ENCODE measurements at regions not wholly inside any gene's neighbourhood (a gene's known extent, or its start where the extent isn't known, plus 50 kb on each side); places are given as distances from the start of the nearest gene placed in this dataset.
A peak's percentile ranks its signal among the peaks of the same experiment; 100 is the strongest.

DNA sequence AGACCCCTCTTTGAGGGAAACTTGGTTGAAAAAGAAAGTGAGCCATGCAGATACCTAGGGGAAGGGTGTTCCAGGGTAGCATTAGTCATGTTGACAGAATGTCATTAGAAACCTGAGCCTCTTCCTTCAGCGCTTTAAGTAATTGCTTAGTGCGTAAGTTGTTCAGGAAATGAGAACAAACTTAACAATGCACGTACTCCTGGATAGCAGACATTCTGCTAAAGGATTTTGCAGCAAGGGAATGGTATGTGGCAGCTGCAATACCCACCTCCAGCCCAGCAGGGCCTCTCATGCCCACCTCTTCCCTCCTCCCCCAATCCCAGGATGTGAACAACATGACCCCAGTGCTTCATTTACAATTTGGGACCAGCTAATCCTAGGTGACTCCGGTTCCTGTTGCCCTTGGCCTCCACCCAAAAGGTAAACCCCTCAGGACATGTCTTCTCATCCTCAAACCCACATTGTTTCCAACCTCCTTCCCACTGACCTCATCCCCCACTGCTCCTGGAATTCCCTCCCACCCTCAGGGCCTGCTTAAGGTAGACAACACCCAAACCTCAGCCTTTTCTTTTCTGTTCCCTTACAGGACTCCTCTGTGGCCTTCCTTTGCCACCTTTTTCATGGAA, 98.0 kb upstream of the BCAR3 start:
- no peaks in the 10 kb centered on the region for H3K36me3 Mint-ChIP-seq
- no peak overlapping the region for H3K27ac Mint-ChIP-seq
- no peak for ATAC-seq
- H3K4me3 Mint-ChIP-seq = no peak overlapping the region
- H3K9me3 Mint-ChIP-seq = no peaks in the 10 kb centered on the region
- H3K4me1 Mint-ChIP-seq = no peaks in the 10 kb centered on the region
- H3K27me3 Mint-ChIP-seq = no peaks in the 10 kb centered on the region

DNA sequence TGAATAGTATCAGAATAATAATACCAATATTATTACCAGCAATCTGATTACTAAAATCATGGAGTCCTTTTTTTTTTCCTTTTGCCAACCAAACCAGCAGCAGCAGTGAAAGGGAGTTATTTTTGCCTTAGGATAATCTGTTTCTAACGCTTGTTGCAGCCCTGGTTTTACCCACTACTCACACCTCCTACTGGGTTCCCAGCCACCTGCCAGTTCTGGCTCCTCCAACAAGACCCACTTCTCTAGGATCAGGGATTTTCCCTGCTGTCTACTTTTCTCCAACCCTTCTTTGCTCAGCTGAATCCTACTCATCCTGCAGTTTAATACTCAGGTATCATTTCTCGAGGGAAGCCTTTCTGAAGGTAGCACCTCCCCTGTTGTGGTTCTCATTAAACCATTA, 96.8 kb upstream of the BCAR3 start:
- H3K27me3 Mint-ChIP-seq = no peaks in the 10 kb centered on the region
- no peak for ATAC-seq
- no peak overlapping the region for H3K4me3 Mint-ChIP-seq
- no peaks in the 10 kb centered on the region for H3K36me3 Mint-ChIP-seq
- H3K4me1 Mint-ChIP-seq = no peaks in the 10 kb centered on the region
- no peak overlapping the region for H3K27ac Mint-ChIP-seq
- no peaks in the 10 kb centered on the region for H3K9me3 Mint-ChIP-seq

DNA sequence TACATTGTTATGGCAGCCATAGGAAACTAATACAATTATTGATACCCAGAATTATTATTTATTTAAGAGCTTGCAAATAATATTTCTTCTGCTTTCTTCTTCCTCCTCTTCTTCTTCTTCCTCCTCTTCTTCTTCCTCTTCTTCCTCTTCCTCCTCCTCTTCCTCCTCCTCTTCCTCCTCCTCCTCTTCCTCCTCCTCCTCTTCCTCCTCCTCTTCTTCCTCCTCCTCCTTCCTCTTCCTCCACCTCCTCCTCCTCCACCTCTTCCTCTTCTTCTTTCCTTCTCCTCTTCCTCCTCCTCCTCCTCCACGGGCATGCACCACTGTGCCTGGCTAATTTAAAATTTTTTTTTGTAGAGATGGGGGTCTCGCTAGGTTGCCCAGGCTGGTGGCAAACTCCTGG, 95.6 kb upstream of the BCAR3 start:
- Mint-ChIP-seq H3K4me1 (no peaks in the 10 kb centered on the region), H3K27me3 (no peaks in the 10 kb centered on the region), H3K36me3 (no peaks in the 10 kb centered on the region), H3K9me3 (no peaks in the 10 kb centered on the region), H3K27ac (no peak overlapping the region), H3K4me3 (no peak overlapping the region)
- ATAC-seq = no peak

DNA sequence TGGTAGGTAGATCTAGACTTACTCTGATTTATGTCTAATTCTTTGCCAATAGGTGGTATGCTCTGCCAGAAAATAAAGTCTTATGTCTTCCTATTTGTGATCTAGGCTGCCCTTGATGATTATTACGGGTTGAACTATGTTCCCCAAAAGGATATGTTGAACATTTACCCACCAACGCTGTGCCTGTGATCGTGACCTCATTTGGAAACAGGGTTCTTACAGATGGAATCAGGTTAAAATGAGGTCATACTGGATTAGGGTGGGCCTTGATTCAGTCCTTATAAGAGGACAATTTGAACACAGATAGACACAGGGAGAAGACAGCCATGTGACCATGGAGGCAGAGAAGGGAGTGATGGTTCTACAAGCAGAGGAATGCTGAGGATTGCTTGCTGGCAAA, 95.1 kb upstream of the BCAR3 start:
- Mint-ChIP-seq H3K36me3 (no peaks in the 10 kb centered on the region), H3K27ac (no peak overlapping the region)
- ATAC-seq = no peak

DNA sequence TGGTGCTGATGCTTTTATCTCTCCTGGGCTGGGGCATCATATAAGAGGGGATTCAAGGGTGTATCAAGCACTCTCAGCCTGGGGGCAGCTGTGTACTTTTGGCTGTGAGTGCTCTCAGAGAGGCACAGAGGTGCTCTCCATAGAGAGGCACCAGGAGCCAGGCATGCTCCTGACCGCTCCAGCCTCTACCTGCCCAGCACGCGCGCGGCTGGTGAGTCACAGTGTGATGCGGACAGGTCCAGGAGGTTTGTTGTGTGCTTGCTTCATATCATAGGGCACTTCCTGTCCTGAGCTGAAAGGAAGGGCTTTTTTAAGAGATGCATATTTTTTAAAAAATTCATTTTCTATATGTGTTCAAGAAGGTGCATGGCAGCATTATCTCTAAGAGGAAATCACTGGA, 93.6 kb upstream of the BCAR3 start:
- no peak for ATAC-seq
- Mint-ChIP-seq H3K4me1 (no peaks in the 10 kb centered on the region), H3K36me3 (no peaks in the 10 kb centered on the region), H3K4me3 (no peak overlapping the region), H3K27me3 (no peaks in the 10 kb centered on the region), H3K27ac (no peak overlapping the region), H3K9me3 (no peaks in the 10 kb centered on the region)

More for the DNA sequence above, 95.1 kb upstream of the BCAR3 start:
- Mint-ChIP-seq H3K27me3 (no peaks in the 10 kb centered on the region), H3K4me1 (no peaks in the 10 kb centered on the region), H3K4me3 (no peak overlapping the region), H3K9me3 (no peaks in the 10 kb centered on the region)

DNA sequence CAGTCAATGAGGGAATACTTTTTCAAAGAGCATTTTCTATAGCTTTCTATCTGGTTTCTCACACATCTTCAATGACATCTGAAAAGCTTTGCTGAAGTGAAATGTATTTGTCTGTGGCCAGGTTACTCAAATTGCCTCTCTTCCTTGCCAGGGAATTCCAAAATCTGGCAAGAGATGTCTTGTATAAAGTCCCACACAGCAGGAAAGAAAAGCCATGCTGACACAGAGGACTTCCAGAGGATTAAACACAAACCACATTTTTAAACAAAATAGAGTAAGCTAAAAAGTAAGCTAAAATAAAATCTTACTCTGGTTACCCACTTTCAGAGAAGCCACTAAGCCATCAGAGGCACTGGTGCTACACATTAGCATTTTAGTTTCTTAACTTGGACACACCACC, 93.1 kb upstream of the BCAR3 start:
- ATAC-seq = no peak
- Mint-ChIP-seq H3K4me1 (no peaks in the 10 kb centered on the region), H3K27ac (no peak overlapping the region), H3K27me3 (no peaks in the 10 kb centered on the region), H3K4me3 (no peak overlapping the region), H3K36me3 (no peaks in the 10 kb centered on the region), H3K9me3 (no peaks in the 10 kb centered on the region)

DNA sequence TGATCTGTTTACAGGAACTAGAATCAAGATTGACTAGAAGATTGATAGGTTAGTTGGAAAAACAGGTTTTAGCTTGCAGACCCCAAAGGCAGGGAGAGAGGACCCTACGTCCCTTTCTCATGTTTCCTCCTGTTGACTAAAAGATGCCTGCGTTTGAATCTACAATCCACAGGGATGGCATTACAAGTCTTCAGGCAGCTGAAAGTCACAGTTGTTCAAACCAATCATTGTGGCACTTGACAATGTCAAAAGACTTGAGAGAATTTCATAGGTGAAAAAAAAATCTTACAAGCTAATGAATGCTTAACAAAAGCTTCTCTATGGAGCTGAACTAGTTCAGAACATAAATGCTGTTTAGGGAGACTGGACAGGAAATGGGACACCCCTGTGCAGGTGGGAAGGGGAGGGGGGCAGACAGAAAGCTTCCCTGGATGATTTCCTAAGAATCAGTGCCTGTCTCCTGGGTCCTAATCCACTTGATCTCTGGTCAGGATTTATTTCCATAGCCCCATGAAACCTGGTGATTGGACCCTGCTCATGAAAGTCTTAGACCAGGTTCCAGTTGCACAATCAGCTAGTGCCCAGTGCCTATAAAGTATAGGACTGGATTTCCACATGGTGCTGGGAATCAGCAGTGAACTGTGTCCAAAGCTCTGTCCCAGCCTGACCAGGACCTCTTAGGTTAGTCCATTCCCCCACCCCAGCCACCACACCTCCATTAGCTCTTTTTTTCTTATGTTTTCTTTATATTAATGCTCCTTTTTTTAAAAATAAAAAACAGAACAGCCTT, 91.6 kb upstream of the BCAR3 start:
- Mint-ChIP-seq H3K9me3 (no peaks in the 10 kb centered on the region), H3K27me3 (no peaks in the 10 kb centered on the region), H3K36me3 (no peaks in the 10 kb centered on the region), H3K4me1 (no peaks in the 10 kb centered on the region), H3K27ac (no peak overlapping the region), H3K4me3 (no peak overlapping the region)
- no peak for ATAC-seq

DNA sequence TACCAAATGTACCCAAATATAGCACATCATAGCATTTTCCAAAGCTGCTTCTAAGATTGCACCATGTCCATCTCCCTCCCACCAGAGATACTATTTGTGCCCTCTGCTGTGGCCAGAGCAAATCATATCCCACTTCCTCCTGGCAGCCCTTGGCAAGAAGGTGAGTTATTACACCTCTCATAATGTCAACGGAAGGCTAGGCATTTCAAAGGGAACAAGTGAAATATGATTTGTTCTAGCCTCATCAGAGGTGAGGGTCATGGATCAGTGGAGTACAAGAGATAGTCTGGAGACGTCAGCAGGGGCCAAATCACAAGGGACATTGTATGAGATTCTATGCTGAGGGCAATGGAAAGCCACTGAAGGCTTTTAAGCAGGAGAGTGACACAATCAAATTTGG, 90.2 kb upstream of the BCAR3 start:
- H3K27ac Mint-ChIP-seq = no peak overlapping the region
- no peaks in the 10 kb centered on the region for H3K4me1 Mint-ChIP-seq
- no peaks in the 10 kb centered on the region for H3K27me3 Mint-ChIP-seq
- no peaks in the 10 kb centered on the region for H3K9me3 Mint-ChIP-seq
- ATAC-seq = peak; percentile 27
- no peak overlapping the region for H3K4me3 Mint-ChIP-seq
- H3K36me3 Mint-ChIP-seq = no peaks in the 10 kb centered on the region

DNA sequence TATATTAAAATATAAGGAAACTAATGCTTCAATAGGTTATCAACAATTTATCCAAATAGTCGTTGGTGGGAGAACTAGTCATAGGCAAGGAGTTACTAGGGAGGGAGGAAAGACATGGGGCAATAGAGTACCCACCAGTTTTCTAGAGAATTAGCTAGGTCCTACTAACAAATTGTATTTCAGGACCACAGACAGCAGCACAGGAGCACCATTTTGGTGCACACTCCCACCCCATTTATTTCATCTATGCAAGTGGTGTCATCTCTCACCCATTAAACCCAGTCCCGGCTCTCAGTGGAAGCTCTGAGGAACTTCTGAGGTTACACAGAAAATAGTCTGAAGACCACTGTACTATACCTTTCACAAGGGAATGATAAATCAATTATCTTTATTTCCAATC, 89.0 kb upstream of the BCAR3 start:
- ATAC-seq = no peak
- H3K27ac Mint-ChIP-seq = no peak overlapping the region
- H3K4me1 Mint-ChIP-seq = no peaks in the 10 kb centered on the region
- no peaks in the 10 kb centered on the region for H3K9me3 Mint-ChIP-seq
- no peaks in the 10 kb centered on the region for H3K27me3 Mint-ChIP-seq
- H3K4me3 Mint-ChIP-seq = no peak overlapping the region
- H3K36me3 Mint-ChIP-seq = no peaks in the 10 kb centered on the region

DNA sequence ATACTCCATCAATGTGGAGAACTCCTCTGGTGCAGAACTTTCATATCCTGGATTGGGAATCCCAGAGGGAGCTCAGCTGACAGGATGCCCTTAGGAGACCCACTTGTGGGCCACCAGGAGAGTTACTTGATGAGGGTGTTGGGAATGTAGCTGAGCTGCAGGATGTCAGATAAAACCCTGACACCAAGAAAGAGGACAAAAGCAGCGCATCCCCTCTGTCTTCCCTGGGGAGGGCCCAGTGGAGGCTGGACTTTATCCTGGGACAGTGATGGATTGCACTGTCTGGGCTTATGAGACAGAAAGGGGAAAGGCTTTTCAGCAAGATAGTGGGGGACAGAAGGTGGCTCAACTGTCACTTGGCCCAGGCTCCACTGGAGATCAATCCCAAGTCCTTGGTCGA, 88.1 kb upstream of the BCAR3 start:
- Mint-ChIP-seq H3K36me3 (no peaks in the 10 kb centered on the region), H3K4me3 (no peak overlapping the region), H3K27me3 (no peaks in the 10 kb centered on the region), H3K4me1 (no peaks in the 10 kb centered on the region), H3K9me3 (no peaks in the 10 kb centered on the region), H3K27ac (no peak overlapping the region)
- no peak for ATAC-seq

DNA sequence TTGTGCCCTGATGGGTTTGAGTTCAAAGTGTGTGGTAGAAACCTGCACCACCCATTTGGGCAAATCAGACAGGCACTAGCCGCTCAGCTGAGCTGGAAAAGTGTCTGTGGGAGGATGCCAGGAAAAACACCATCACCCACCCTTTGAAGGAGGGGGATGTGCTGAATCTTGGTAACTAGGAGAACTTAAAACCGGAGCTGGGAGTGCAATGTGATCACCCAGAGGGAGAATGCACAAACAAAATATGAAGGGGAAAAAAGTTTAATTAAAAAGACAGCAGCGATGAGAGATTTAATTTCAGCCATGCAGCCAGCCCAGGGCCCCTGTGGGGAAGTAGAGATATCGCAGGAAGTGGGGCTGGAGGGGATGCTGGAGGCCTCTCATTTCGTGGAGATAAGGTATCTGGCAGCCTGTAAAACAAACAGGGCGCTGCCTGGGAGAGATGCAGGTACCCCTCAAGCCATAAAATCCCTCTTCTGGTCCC, 86.8 kb upstream of the BCAR3 start:
- Mint-ChIP-seq H3K9me3 (no peaks in the 10 kb centered on the region), H3K27me3 (no peaks in the 10 kb centered on the region), H3K27ac (no peak overlapping the region), H3K4me3 (no peak overlapping the region), H3K4me1 (no peaks in the 10 kb centered on the region), H3K36me3 (no peaks in the 10 kb centered on the region)
- no peak for ATAC-seq

DNA sequence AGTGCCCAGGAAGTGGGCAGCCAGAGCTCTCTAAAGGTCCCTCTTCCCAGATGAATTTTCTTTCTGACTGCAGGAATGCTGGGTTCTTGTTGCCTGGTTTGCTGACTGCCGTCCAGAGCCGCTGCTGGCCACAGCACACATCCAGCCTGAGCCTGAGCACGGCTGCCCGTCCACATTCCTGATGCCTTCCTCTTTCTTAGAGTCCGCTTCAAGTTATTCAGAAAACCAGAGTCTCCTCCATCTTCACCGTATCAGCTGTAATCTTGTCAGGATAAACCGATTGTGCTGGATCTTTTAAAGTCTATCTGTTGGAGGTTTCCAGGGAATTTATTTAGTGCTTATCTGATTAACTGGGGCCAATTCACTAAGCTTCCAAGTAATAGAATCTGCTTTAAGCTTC, 84.8 kb upstream of the BCAR3 start:
- H3K4me1 Mint-ChIP-seq = no peaks in the 10 kb centered on the region
- no peak overlapping the region for H3K4me3 Mint-ChIP-seq
- H3K27me3 Mint-ChIP-seq = no peaks in the 10 kb centered on the region

DNA sequence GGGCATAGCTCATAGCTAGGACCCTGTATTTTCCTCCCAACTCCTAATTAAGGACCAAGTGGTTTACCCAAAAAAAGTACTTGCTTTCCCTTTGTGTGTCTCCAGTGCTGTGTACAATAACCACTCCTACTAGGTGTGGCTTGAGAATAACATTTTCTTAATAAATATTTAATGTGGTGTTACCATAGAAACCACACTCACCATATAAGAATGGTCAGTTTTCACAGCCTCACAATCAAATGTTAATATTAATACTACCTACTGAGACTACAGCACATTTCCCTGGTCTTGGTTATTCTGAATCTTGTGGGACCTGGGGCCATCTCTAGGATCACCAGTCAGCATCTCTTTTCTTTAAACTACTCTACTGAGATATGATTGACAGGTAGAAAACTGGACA, 83.5 kb upstream of the BCAR3 start:
- H3K9me3 Mint-ChIP-seq = no peaks in the 10 kb centered on the region
- H3K27me3 Mint-ChIP-seq = no peaks in the 10 kb centered on the region
- no peaks in the 10 kb centered on the region for H3K36me3 Mint-ChIP-seq
- H3K4me3 Mint-ChIP-seq = no peak overlapping the region
- H3K4me1 Mint-ChIP-seq = no peaks in the 10 kb centered on the region
- ATAC-seq = no peak
- H3K27ac Mint-ChIP-seq = no peak overlapping the region

More for the DNA sequence above, 84.8 kb upstream of the BCAR3 start:
- no peaks in the 10 kb centered on the region for H3K9me3 Mint-ChIP-seq
- no peak overlapping the region for H3K27ac Mint-ChIP-seq
- ATAC-seq = no peak
- H3K36me3 Mint-ChIP-seq = no peaks in the 10 kb centered on the region

DNA sequence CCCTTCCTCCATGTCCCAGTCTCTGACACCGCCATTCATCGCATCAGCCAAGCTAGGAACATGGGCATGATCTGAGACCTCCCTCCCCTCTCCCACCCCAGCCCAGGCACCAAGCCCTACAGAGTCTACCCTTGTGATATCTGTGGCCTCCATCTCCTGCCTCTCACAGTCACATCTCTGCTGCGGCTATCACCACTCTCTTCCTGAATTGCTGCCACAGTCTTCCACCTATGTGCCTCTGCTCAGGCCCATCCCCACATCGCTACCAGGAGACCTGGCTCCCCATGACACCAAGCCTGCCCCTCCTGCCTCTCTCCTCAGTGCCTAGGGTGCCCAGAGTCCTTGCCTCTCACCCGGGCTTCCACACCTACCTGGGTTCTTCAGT, 82.7 kb upstream of the BCAR3 start:
- no peak overlapping the region for H3K4me3 Mint-ChIP-seq
- H3K36me3 Mint-ChIP-seq = no peaks in the 10 kb centered on the region
- ATAC-seq = no peak
- no peaks in the 10 kb centered on the region for H3K9me3 Mint-ChIP-seq
- no peaks in the 10 kb centered on the region for H3K27me3 Mint-ChIP-seq
- H3K4me1 Mint-ChIP-seq = no peaks in the 10 kb centered on the region
- H3K27ac Mint-ChIP-seq = no peak overlapping the region

DNA sequence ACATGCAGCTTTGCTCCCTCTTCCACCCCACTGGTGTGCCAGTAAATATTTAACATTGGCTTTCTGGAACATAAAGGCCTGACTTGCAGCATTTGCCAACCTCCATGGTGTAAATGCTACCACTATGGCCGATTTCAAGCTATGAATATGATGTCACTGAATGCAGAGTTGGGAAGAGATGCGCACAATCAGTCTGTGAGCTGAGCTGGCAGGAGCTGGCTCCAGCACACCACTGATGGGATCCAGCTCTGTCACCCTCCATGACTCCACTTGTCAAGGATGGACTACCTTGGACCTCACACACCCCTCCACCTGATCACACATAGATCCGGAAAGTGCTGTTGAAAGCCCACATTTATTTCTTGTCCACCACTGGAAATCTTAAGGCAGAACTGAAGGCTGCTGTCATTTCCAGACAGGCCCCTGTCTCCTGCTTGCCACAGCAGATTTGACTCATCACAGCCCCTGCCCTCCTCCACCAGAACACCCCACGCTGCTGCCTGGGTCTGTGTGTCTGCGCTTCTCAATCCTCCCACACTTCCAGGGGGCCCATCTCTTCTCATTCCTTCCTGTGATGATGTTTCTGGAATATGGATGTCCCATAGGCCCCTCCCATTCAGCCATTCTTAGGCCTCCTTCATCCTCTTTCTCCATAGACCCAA, 82.2 kb upstream of the BCAR3 start:
- H3K36me3 Mint-ChIP-seq = no peaks in the 10 kb centered on the region
- H3K27ac Mint-ChIP-seq = no peak overlapping the region
- no peaks in the 10 kb centered on the region for H3K27me3 Mint-ChIP-seq
- ATAC-seq = no peak
- H3K4me1 Mint-ChIP-seq = no peaks in the 10 kb centered on the region
- no peaks in the 10 kb centered on the region for H3K9me3 Mint-ChIP-seq
- H3K4me3 Mint-ChIP-seq = no peak overlapping the region

Data from stimulated activated memory B cell treated with anti-CD40 and anti-IgM and Interleukin-4, amounts not matched to agents 10 μg/mL and 1 μg/mL and 100 μg/mL, for 72 hours (primary cell).